ENCODE measurements at regions not wholly inside any gene's neighbourhood (a gene's known extent, or its start where the extent isn't known, plus 50 kb on each side); places are given as distances from the start of the nearest gene placed in this dataset.

- intact Hi-C loops (cut with micrococcal nuclease): no loop called here
Observed at GRCh38 chr13:27847669-27848068, 55.4 kb downstream of the GSX1 start.

- intact Hi-C loops (cut with micrococcal nuclease): no loop called here
Observed at GRCh38 chr13:27851096-27851850, 59.0 kb downstream of the GSX1 start.

- intact Hi-C loops (cut with micrococcal nuclease): no loop called here
Observed at GRCh38 chr13:27852491-27852890, 60.2 kb downstream of the GSX1 start.

DNA sequence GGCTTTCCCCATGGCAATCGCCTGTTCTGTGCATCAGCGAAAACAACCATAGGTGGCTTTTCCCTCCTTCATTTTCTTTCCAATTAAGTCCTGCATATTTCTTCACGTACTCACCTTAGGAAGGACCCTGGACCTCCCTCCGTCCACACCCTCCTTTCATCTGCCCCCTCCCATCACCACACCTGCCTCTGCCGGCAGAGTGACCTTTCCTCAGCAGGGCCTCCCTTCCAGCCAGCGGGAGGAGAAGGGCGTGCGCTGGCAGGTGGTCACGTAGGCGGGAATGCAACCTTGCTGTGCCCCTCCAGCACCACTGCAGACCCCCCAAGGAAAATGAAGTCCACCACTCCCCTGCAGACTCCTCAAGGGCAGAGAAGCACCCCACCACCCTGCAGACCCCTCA is 61.1 kb downstream of the GSX1 start:
- intact Hi-C loops (cut with micrococcal nuclease): no loop called here

GRCh38 chr13:27853861-27854260 is 61.6 kb downstream of the GSX1 start:
- intact Hi-C loops (cut with micrococcal nuclease): no loop called here

DNA sequence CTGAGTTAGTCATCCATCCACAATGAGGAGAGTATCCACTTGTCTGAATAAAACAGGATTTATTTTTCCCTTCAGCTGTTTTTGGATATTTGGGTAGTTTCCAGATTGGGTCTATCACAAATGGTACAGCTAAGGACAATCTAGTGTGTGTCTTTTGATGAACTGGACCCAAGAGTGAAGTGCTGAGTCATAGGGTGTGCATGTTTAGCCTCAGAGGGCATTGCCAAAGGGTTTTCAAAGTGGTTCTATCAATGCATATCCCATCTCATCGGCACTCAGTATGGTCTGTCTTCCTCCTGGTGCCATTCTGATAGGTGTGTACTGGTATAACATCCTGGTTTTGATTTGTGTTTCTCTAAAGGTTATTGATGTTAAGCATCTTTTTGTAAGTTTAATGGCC is 62.3 kb downstream of the GSX1 start:
- intact Hi-C loops (cut with micrococcal nuclease): no loop called here

GRCh38 chr13:27855381-27855780 is 63.1 kb downstream of the GSX1 start:
- intact Hi-C loops (cut with micrococcal nuclease): no loop called here

GRCh38 chr13:27857282-27857681 is 62.5 kb upstream of the PDX1 start:
- intact Hi-C loops (cut with micrococcal nuclease): no loop called here

DNA sequence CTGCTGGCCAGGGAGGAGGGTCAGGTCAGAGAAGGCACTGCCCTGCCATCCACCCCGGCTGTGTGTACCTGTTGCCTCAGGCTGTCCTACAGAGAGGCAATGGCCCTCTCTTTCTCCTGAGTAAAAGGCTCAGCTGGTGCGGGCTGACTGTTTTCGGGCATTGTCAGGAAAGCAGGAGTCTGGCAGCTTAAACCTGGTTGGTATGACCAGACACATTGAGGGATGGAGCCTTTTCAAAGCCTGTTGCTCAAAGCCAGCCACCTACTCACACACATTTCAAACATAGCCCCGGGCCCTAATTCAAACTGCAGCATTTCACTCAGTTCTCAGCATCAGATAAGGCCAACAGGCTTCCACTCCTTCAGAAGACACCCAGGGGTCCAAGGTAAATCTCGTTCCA is 61.8 kb upstream of the PDX1 start:
- intact Hi-C loops (cut with micrococcal nuclease): no loop called here

- intact Hi-C loops (cut with micrococcal nuclease): no loop called here
Observed at GRCh38 chr13:27860743-27861142, 59.1 kb upstream of the PDX1 start.

GRCh38 chr13:27861165-27861564 is 58.6 kb upstream of the PDX1 start:
- intact Hi-C loops (cut with micrococcal nuclease): no loop called here

DNA sequence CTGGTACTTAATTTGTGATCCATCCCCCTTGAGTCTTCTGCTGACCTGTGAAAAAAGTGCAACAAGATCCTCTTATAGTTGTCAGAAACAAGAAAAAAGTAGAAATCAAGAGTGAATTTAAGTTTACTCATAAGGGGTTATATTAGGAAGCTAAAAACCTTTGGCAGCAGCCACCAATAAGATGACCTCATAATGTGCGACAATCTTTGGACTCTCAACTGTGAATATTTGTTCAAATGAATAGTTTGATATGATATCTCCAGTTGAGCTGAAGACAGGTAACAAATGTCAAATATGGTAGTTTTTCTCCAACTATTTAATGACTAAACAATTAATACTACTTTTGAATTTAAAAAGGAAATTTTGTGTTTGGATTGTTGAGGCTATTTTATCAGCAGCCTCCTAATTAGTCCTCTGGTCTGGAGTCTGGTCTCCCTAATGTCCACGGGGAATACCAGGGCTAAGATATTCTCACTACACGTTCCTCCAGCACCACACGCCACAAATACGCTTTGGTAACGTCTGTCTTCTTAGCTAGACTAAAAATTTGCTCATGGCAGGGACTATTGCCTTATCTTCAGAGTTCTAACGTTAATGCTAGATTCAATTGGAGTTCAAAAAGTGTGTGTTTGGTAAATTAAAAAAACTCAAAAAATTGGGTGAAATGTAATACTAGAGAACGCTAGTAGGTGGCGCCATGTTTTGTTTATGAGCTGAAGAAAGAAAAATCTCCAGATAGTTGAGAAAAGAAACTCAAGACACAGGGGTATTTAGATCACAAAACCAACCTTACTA is 51.0 kb upstream of the PDX1 start:
- intact Hi-C loops (cut with micrococcal nuclease): loop anchor here (2.0 kb wide), 1 partner anchor 38 kb away; no protein-coding TSS in a partner anchor

DNA sequence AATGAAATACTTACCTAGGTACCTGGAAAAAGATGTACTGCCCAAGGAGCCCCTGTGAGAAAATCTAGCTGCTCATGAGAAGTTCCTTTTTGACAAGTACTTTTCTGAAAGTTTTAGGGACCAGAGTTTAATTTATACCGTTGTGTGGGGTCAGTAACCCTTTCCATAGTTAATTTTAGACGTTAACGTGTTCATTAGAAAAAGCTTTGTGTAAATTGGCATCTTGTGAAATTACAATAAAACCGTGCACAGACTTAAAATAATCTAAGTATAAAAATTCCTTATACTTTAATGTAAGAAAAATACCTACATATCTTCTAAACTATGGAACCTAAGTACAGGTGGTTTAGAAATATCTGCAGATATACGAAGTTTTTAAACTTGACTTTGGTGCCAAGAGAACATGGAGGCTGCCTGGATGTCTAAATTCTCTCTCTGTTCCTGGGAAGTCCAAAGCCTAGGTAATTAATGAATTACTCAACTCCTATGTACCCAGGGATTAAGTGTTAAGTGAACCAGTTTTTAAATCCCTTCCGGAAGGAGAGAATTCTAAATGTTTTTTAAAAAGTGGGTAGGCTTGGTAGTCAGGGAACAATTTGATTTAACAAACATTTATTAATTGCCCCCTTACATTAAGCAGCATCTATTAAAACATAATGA is 50.2 kb upstream of the PDX1 start:
- intact Hi-C loops (cut with micrococcal nuclease): loop anchor here (2.0 kb wide), 1 partner anchor 39 kb away; no protein-coding TSS in a partner anchor

Measured in T-helper 2 cell treated with Interferon-gamma antibody and Interleukin-4, amounts not matched to agents 100 ng/mL and 5 ng/mL, for 36 hours (primary cell).